ENCODE measurements at regions not wholly inside any gene's neighbourhood (a gene's known extent, or its start where the extent isn't known, plus 50 kb on each side); places are given as distances from the start of the nearest gene placed in this dataset.

- Histone ChIP-seq H3K27me3 (ENCODE audit: control insufficient read depth in 3 of 3, insufficient read depth in 3 of 3, low read length in 3 of 3) (no peaks in the 10 kb centered on the region), H3K4me3 (ENCODE audit: low read length in 3 of 3) (no peak overlapping the region), H3K4me1 (ENCODE audit: control insufficient read depth in 3 of 3, insufficient read depth in 3 of 3, low read length in 3 of 3) (no peaks in the 10 kb centered on the region), H3K9me3 (ENCODE audit: control insufficient read depth in 3 of 3, low read length in 3 of 3) (no peaks in the 10 kb centered on the region), H3K27ac (ENCODE audit: low read depth, low read length) (no peak overlapping the region), H3K36me3 (ENCODE audit: control insufficient read depth in 3 of 3, insufficient read depth in 3 of 3, low read length in 3 of 3) (no peaks in the 10 kb centered on the region), H3K9ac (ENCODE audit: low read depth in 1 of 3, low read length in 3 of 3) (no peak overlapping the region)
Observed at GRCh38 chr11:104623518-104623917, 274.7 kb downstream of the CASP12 start.

GRCh38 chr11:104620991-104621390 is 277.3 kb downstream of the CASP12 start:
- Histone ChIP-seq H3K4me3 (ENCODE audit: low read length in 3 of 3) (no peak overlapping the region), H3K27me3 (ENCODE audit: control insufficient read depth in 3 of 3, insufficient read depth in 3 of 3, low read length in 3 of 3) (no peaks in the 10 kb centered on the region), H3K27ac (ENCODE audit: low read depth, low read length) (no peak overlapping the region), H3K36me3 (ENCODE audit: control insufficient read depth in 3 of 3, insufficient read depth in 3 of 3, low read length in 3 of 3) (no peaks in the 10 kb centered on the region), H3K9me3 (ENCODE audit: control insufficient read depth in 3 of 3, low read length in 3 of 3) (no peaks in the 10 kb centered on the region), H3K9ac (ENCODE audit: low read depth in 1 of 3, low read length in 3 of 3) (no peak overlapping the region), H3K4me1 (ENCODE audit: control insufficient read depth in 3 of 3, insufficient read depth in 3 of 3, low read length in 3 of 3) (no peaks in the 10 kb centered on the region)

GRCh38 chr11:104619751-104620150 is 278.5 kb downstream of the CASP12 start:
- no peaks in the 10 kb centered on the region for H3K36me3 ChIP-seq (ENCODE audit: control insufficient read depth in 3 of 3, insufficient read depth in 3 of 3, low read length in 3 of 3)
- H3K27me3 ChIP-seq (ENCODE audit: control insufficient read depth in 3 of 3, insufficient read depth in 3 of 3, low read length in 3 of 3) = no peaks in the 10 kb centered on the region
- H3K27ac ChIP-seq (ENCODE audit: low read depth, low read length) = no peak overlapping the region
- no peak overlapping the region for H3K4me3 ChIP-seq (ENCODE audit: low read length in 3 of 3)
- no peak overlapping the region for H3K9ac ChIP-seq (ENCODE audit: low read depth in 1 of 3, low read length in 3 of 3)
- H3K4me1 ChIP-seq (ENCODE audit: control insufficient read depth in 3 of 3, insufficient read depth in 3 of 3, low read length in 3 of 3) = no peaks in the 10 kb centered on the region
- no peaks in the 10 kb centered on the region for H3K9me3 ChIP-seq (ENCODE audit: control insufficient read depth in 3 of 3, low read length in 3 of 3)

- Histone ChIP-seq H3K9ac (ENCODE audit: low read depth in 1 of 3, low read length in 3 of 3) (no peak overlapping the region), H3K4me1 (ENCODE audit: control insufficient read depth in 3 of 3, insufficient read depth in 3 of 3, low read length in 3 of 3) (no peaks in the 10 kb centered on the region), H3K36me3 (ENCODE audit: control insufficient read depth in 3 of 3, insufficient read depth in 3 of 3, low read length in 3 of 3) (no peaks in the 10 kb centered on the region), H3K27me3 (ENCODE audit: control insufficient read depth in 3 of 3, insufficient read depth in 3 of 3, low read length in 3 of 3) (no peaks in the 10 kb centered on the region), H3K27ac (ENCODE audit: low read depth, low read length) (no peak overlapping the region), H3K9me3 (ENCODE audit: control insufficient read depth in 3 of 3, low read length in 3 of 3) (no peaks in the 10 kb centered on the region), H3K4me3 (ENCODE audit: low read length in 3 of 3) (no peak overlapping the region)
Observed at GRCh38 chr11:104618954-104619353, 279.3 kb downstream of the CASP12 start.

- Histone ChIP-seq H3K4me1 (ENCODE audit: control insufficient read depth in 3 of 3, insufficient read depth in 3 of 3, low read length in 3 of 3) (peaks cover 0 to 2% (median 0%) of the 10 kb centered on the region in 3 donors), H3K27me3 (ENCODE audit: control insufficient read depth in 3 of 3, insufficient read depth in 3 of 3, low read length in 3 of 3) (no peaks in the 10 kb centered on the region), H3K9ac (ENCODE audit: low read depth in 1 of 3, low read length in 3 of 3) (no peak overlapping the region), H3K27ac (ENCODE audit: low read depth, low read length) (no peak overlapping the region), H3K9me3 (ENCODE audit: control insufficient read depth in 3 of 3, low read length in 3 of 3) (no peaks in the 10 kb centered on the region), H3K4me3 (ENCODE audit: low read length in 3 of 3) (no peak overlapping the region), H3K36me3 (ENCODE audit: control insufficient read depth in 3 of 3, insufficient read depth in 3 of 3, low read length in 3 of 3) (no peaks in the 10 kb centered on the region)
Observed at GRCh38 chr11:104614961-104615360, 283.3 kb downstream of the CASP12 start.

- Histone ChIP-seq H3K27ac (ENCODE audit: low read depth, low read length) (no peak overlapping the region), H3K36me3 (ENCODE audit: control insufficient read depth in 3 of 3, insufficient read depth in 3 of 3, low read length in 3 of 3) (no peaks in the 10 kb centered on the region), H3K9ac (ENCODE audit: low read depth in 1 of 3, low read length in 3 of 3) (no peak overlapping the region), H3K4me1 (ENCODE audit: control insufficient read depth in 3 of 3, insufficient read depth in 3 of 3, low read length in 3 of 3) (peaks cover 0 to 7% (median 0%) of the 10 kb centered on the region in 3 donors), H3K4me3 (ENCODE audit: low read length in 3 of 3) (no peak overlapping the region), H3K27me3 (ENCODE audit: control insufficient read depth in 3 of 3, insufficient read depth in 3 of 3, low read length in 3 of 3) (no peaks in the 10 kb centered on the region), H3K9me3 (ENCODE audit: control insufficient read depth in 3 of 3, low read length in 3 of 3) (no peaks in the 10 kb centered on the region)
Observed at GRCh38 chr11:104614117-104614680, 284.1 kb downstream of the CASP12 start.

- H3K27me3 ChIP-seq (ENCODE audit: control insufficient read depth in 3 of 3, insufficient read depth in 3 of 3, low read length in 3 of 3) = no peaks in the 10 kb centered on the region
- no peaks in the 10 kb centered on the region for H3K9me3 ChIP-seq (ENCODE audit: control insufficient read depth in 3 of 3, low read length in 3 of 3)
- no peak overlapping the region for H3K9ac ChIP-seq (ENCODE audit: low read depth in 1 of 3, low read length in 3 of 3)
- H3K36me3 ChIP-seq (ENCODE audit: control insufficient read depth in 3 of 3, insufficient read depth in 3 of 3, low read length in 3 of 3) = no peaks in the 10 kb centered on the region
- H3K4me1 ChIP-seq (ENCODE audit: control insufficient read depth in 3 of 3, insufficient read depth in 3 of 3, low read length in 3 of 3) = peaks cover 0 to 7% (median 0%) of the 10 kb centered on the region in 3 donors
- no peak overlapping the region for H3K27ac ChIP-seq (ENCODE audit: low read depth, low read length)
- no peak overlapping the region for H3K4me3 ChIP-seq (ENCODE audit: low read length in 3 of 3)
Observed at GRCh38 chr11:104610635-104611034, 287.6 kb downstream of the CASP12 start.

- Histone ChIP-seq H3K9me3 (ENCODE audit: control insufficient read depth in 3 of 3, low read length in 3 of 3) (no peaks in the 10 kb centered on the region), H3K4me1 (ENCODE audit: control insufficient read depth in 3 of 3, insufficient read depth in 3 of 3, low read length in 3 of 3) (peaks cover 0 to 7% (median 0%) of the 10 kb centered on the region in 3 donors), H3K36me3 (ENCODE audit: control insufficient read depth in 3 of 3, insufficient read depth in 3 of 3, low read length in 3 of 3) (no peaks in the 10 kb centered on the region), H3K9ac (ENCODE audit: low read depth in 1 of 3, low read length in 3 of 3) (no peak overlapping the region), H3K27ac (ENCODE audit: low read depth, low read length) (peak overlapping the region; percentile 16), H3K4me3 (ENCODE audit: low read length in 3 of 3) (no peak overlapping the region), H3K27me3 (ENCODE audit: control insufficient read depth in 3 of 3, insufficient read depth in 3 of 3, low read length in 3 of 3) (no peaks in the 10 kb centered on the region)
Observed at GRCh38 chr11:104609311-104610085, 288.8 kb downstream of the CASP12 start.

- Histone ChIP-seq H3K27ac (ENCODE audit: low read depth, low read length) (no peak overlapping the region), H3K27me3 (ENCODE audit: control insufficient read depth in 3 of 3, insufficient read depth in 3 of 3, low read length in 3 of 3) (no peaks in the 10 kb centered on the region), H3K9me3 (ENCODE audit: control insufficient read depth in 3 of 3, low read length in 3 of 3) (no peaks in the 10 kb centered on the region), H3K4me3 (ENCODE audit: low read length in 3 of 3) (no peak overlapping the region), H3K4me1 (ENCODE audit: control insufficient read depth in 3 of 3, insufficient read depth in 3 of 3, low read length in 3 of 3) (no peaks in the 10 kb centered on the region), H3K9ac (ENCODE audit: low read depth in 1 of 3, low read length in 3 of 3) (no peak overlapping the region), H3K36me3 (ENCODE audit: control insufficient read depth in 3 of 3, insufficient read depth in 3 of 3, low read length in 3 of 3) (no peaks in the 10 kb centered on the region)
Observed at GRCh38 chr11:104602643-104603042, 295.6 kb downstream of the CASP12 start.

- Histone ChIP-seq H3K4me1 (ENCODE audit: control insufficient read depth in 3 of 3, insufficient read depth in 3 of 3, low read length in 3 of 3) (no peaks in the 10 kb centered on the region), H3K9ac (ENCODE audit: low read depth in 1 of 3, low read length in 3 of 3) (no peak overlapping the region), H3K9me3 (ENCODE audit: control insufficient read depth in 3 of 3, low read length in 3 of 3) (no peaks in the 10 kb centered on the region), H3K27ac (ENCODE audit: low read depth, low read length) (no peak overlapping the region), H3K4me3 (ENCODE audit: low read length in 3 of 3) (no peak overlapping the region), H3K27me3 (ENCODE audit: control insufficient read depth in 3 of 3, insufficient read depth in 3 of 3, low read length in 3 of 3) (no peaks in the 10 kb centered on the region), H3K36me3 (ENCODE audit: control insufficient read depth in 3 of 3, insufficient read depth in 3 of 3, low read length in 3 of 3) (no peaks in the 10 kb centered on the region)
Observed at GRCh38 chr11:104594228-104594958, 303.9 kb downstream of the CASP12 start.
